SK-N-SH treated with all-trans-retinoic acid at 6 μM for 48 hours (cell line): ENCODE measurements at regions not wholly inside any gene's neighbourhood (a gene's known extent, or its start where the extent isn't known, plus 50 kb on each side); places are given as distances from the start of the nearest gene placed in this dataset.

Source experiments
- ATAC-seq: fragments of 200-7000 bp; cut with Tn5 transposase; 3 replicates; pipeline ENCODE4 v1.9.1; 2020; ENCODE audit warnings: mild to moderate bottlenecking, moderate library complexity
- ARNTL ChIP-seq: fragments of 450-650 bp; formaldehyde crosslinking; IDR thresholded peaks from 2 replicates; pipeline ENCODE4 v1.5.0; 2020; ENCODE audit warnings: low read depth, mild to moderate bottlenecking, moderate library complexity, borderline replicate concordance
- BACH2 ChIP-seq: fragments of 250-450 bp; sonication (Bioruptor Pico); IDR thresholded peaks from 2 replicates; pipeline ENCODE4 v1.9.0; 2021; ENCODE audit warnings: mild to moderate bottlenecking, borderline replicate concordance
- CSDC2 ChIP-seq: fragments of 250-450 bp; sonication (Bioruptor Pico); IDR thresholded peaks from 2 replicates; pipeline ENCODE4 v1.5.0; 2020; ENCODE audit warnings: mild to moderate bottlenecking, moderate library complexity
- ESRRG ChIP-seq: fragments of 250-450 bp; sonication (Bioruptor Pico); IDR thresholded peaks from 2 replicates; pipeline ENCODE4 v1.6.1; 2021; ENCODE audit warnings: mild to moderate bottlenecking
- ISL1 ChIP-seq: fragments of 250-450 bp; sonication (Bioruptor Pico); IDR thresholded peaks from 2 replicates; pipeline ENCODE4 v2.1.2; 2022; ENCODE audit warnings: mild to moderate bottlenecking, moderate library complexity
- OSR1 ChIP-seq: fragments of 250-450 bp; sonication (Bioruptor Pico); IDR thresholded peaks from 2 replicates; pipeline ENCODE4 v1.8.0; 2022; ENCODE audit warnings: moderate library complexity, mild to moderate bottlenecking, inconsistent platforms
- PPARA ChIP-seq: fragments of 250-450 bp; sonication (Bioruptor Pico); IDR thresholded peaks from 2 replicates; pipeline ENCODE4 v1.5.0; 2020; ENCODE audit warnings: mild to moderate bottlenecking, borderline replicate concordance
- RARB ChIP-seq: fragments of 250-450 bp; sonication (Bioruptor Pico); IDR thresholded peaks from 2 replicates; pipeline ENCODE4 v1.8.0; 2021; ENCODE audit warnings: mild to moderate bottlenecking, moderate library complexity
- SNAI2 ChIP-seq: fragments of 250-450 bp; sonication (Bioruptor Pico); IDR thresholded peaks from 2 replicates; pipeline ENCODE4 v1.5.0; 2020; ENCODE audit warnings: mild to moderate bottlenecking, moderate library complexity
- TCF4 ChIP-seq: fragments of 250-450 bp; sonication (Bioruptor Pico); IDR thresholded peaks from 2 replicates; pipeline ENCODE4 v1.8.0; 2021; ENCODE audit warnings: mild to moderate bottlenecking, moderate library complexity, borderline replicate concordance
- TOX ChIP-seq: fragments of 250-450 bp; sonication (Bioruptor Pico); IDR thresholded peaks from 2 replicates; pipeline ENCODE4 v1.8.0; 2021; ENCODE audit warnings: mild to moderate bottlenecking, moderate library complexity, borderline replicate concordance
- ZC3H10 ChIP-seq: fragments of 250-450 bp; sonication (Bioruptor Pico); IDR thresholded peaks from 2 replicates; pipeline ENCODE4 v1.5.1; 2021; ENCODE audit warnings: mild to moderate bottlenecking, moderate library complexity
- ZFP3 ChIP-seq: fragments of 250-450 bp; sonication (Bioruptor Pico); IDR thresholded peaks from 2 replicates; pipeline ENCODE4 v1.5.0; 2020; ENCODE audit warnings: mild to moderate bottlenecking, moderate library complexity
- ZNF565 ChIP-seq: fragments of 450-650 bp; formaldehyde crosslinking; conservative IDR thresholded peaks from 2 replicates; pipeline ENCODE4 v1.5.0; 2020; ENCODE audit warnings: low read depth, mild to moderate bottlenecking, moderate library complexity
- ZNF70 ChIP-seq: fragments of 450-650 bp; formaldehyde crosslinking; IDR thresholded peaks from 2 replicates; pipeline ENCODE4 v1.5.0; 2020; ENCODE audit warnings: mild to moderate bottlenecking, moderate library complexity
- ZNF8 ChIP-seq: fragments of 450-650 bp; formaldehyde crosslinking; IDR thresholded peaks from 2 replicates; pipeline ENCODE4 v1.5.0; 2020; ENCODE audit warnings: mild to moderate bottlenecking, moderate library complexity
- TF ChIP-seq, protein P1 (sequence below): fragments of 250-450 bp; sonication (Bioruptor Pico); IDR thresholded peaks from 2 replicates; pipeline ENCODE4 v1.8.0; 2021; ENCODE audit warnings: low read depth, mild to moderate bottlenecking, moderate library complexity, borderline replicate concordance
- TF ChIP-seq, protein P2 (sequence below): fragments of 250-450 bp; sonication (Bioruptor Pico); IDR thresholded peaks from 2 replicates; pipeline ENCODE4 v1.5.0; 2020; ENCODE audit warnings: mild to moderate bottlenecking, moderate library complexity
- TF ChIP-seq, protein P3 (sequence below): fragments of 250-450 bp; sonication (Bioruptor Pico); IDR thresholded peaks from 2 replicates; pipeline ENCODE4 v1.5.1; 2020; ENCODE audit warnings: low read depth, mild to moderate bottlenecking, moderate library complexity
- TF ChIP-seq, protein P4 (sequence below): fragments of 250-450 bp; sonication (Bioruptor Pico); IDR thresholded peaks from 2 replicates; pipeline ENCODE4 v1.5.1; 2021; ENCODE audit warnings: mild to moderate bottlenecking, moderate library complexity
- TF ChIP-seq, protein P5 (sequence below): fragments of 250-450 bp; sonication (Bioruptor Pico); IDR thresholded peaks from 2 replicates; pipeline ENCODE4 v1.8.0; 2020; ENCODE audit warnings: mild to moderate bottlenecking, moderate library complexity, borderline replicate concordance

DNA sequence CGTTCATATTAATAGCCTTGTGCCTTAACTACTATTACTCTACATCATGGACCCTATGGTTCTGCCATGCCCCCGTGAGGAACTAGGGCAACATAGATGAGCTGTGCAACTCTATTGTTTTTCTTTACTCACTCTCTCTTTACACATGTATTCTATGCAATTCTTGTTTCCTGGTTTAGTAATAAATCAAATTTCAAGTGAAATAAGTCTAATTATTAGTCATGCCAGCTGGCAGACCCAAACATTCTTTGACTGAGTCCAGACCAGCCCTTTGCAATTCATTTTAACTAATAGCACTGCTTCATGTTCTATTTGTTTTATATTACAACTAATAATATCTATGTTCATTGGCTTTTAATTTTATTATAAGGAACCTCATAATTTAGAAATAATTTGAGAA, 789.3 kb upstream of the ADAMTS5 start:
- ATAC-seq: no peak
- no peak for TF ChIP-seq ARNTL
- no peak for TF ChIP-seq PPARA (CRISPR knock-in tag)
- TF ChIP-seq OSR1: no peak
- TF ChIP-seq TOX: no peak
- TF ChIP-seq ESRRG: no peak
- TF ChIP-seq, protein P1, sequence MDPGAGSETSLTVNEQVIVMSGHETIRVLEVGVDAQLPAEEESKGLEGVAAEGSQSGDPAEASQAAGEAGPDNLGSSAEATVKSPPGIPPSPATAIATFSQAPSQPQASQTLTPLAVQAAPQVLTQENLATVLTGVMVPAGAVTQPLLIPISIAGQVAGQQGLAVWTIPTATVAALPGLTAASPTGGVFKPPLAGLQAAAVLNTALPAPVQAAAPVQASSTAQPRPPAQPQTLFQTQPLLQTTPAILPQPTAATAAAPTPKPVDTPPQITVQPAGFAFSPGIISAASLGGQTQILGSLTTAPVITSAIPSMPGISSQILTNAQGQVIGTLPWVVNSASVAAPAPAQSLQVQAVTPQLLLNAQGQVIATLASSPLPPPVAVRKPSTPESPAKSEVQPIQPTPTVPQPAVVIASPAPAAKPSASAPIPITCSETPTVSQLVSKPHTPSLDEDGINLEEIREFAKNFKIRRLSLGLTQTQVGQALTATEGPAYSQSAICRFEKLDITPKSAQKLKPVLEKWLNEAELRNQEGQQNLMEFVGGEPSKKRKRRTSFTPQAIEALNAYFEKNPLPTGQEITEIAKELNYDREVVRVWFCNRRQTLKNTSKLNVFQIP (CRISPR knock-in tag): no peak
- TF ChIP-seq, protein P2, sequence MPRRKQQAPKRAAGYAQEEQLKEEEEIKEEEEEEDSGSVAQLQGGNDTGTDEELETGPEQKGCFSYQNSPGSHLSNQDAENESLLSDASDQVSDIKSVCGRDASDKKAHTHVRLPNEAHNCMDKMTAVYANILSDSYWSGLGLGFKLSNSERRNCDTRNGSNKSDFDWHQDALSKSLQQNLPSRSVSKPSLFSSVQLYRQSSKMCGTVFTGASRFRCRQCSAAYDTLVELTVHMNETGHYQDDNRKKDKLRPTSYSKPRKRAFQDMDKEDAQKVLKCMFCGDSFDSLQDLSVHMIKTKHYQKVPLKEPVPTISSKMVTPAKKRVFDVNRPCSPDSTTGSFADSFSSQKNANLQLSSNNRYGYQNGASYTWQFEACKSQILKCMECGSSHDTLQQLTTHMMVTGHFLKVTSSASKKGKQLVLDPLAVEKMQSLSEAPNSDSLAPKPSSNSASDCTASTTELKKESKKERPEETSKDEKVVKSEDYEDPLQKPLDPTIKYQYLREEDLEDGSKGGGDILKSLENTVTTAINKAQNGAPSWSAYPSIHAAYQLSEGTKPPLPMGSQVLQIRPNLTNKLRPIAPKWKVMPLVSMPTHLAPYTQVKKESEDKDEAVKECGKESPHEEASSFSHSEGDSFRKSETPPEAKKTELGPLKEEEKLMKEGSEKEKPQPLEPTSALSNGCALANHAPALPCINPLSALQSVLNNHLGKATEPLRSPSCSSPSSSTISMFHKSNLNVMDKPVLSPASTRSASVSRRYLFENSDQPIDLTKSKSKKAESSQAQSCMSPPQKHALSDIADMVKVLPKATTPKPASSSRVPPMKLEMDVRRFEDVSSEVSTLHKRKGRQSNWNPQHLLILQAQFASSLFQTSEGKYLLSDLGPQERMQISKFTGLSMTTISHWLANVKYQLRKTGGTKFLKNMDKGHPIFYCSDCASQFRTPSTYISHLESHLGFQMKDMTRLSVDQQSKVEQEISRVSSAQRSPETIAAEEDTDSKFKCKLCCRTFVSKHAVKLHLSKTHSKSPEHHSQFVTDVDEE (CRISPR knock-in tag): no peak
- no peak for TF ChIP-seq BACH2 (CRISPR knock-in tag)
- no peak for TF ChIP-seq ZNF8 (CRISPR knock-in tag)
- TF ChIP-seq, all 23 proteins: peak for 0

DNA sequence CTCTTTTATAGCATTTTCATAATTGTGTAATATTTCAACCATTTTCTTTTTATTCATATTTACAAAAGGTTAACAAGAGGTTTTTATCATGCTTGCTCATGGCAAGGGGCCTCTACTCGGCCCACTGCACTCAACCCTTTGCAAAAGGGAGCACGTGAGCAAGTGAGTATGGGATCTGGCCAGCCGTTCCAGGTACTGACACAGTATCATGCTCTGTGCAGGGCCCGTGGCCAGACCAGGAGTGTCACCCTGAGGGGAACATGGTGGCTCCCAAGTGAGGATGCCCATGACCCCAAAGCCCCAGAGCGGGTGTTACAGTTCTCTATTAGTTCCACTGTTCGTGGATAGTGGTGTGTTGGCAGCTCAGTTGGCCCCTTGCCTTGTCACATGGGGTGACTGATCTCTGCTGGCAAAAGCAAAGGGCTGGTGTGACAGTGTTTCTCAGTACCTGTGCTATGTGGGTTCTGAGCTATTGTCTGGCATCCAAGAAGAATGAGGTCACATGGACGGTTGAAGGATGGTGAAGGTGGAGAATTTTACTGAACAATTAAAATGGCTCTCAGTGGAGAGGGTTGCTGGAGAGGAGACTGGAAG, 777.2 kb upstream of the ADAMTS5 start:
- no peak for ATAC-seq

DNA sequence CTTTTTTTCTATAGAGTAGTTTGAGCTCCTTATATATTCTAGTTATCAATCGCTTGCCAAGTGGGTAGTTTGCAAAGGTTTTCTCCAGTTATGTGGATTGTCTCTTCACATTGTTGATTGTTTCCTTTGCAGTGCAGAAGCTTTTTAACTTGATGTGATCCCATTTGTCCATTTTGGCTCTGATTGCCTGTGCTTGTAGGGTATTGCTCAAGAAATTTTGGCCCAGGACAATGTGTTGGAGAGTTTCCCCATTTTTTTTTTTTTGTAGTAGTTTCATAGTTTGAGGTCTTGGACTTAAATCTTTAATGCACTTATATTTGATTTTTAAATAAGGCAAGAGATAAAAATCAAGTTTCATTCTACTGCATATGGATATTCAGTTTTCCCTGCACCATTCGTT, 774.8 kb upstream of the ADAMTS5 start:
- ATAC-seq: no peak
- TF ChIP-seq, protein P2 (CRISPR knock-in tag): no peak
- no peak for TF ChIP-seq CSDC2 (CRISPR knock-in tag)
- TF ChIP-seq ZNF565 (CRISPR knock-in tag): no peak
- TF ChIP-seq, protein P3, sequence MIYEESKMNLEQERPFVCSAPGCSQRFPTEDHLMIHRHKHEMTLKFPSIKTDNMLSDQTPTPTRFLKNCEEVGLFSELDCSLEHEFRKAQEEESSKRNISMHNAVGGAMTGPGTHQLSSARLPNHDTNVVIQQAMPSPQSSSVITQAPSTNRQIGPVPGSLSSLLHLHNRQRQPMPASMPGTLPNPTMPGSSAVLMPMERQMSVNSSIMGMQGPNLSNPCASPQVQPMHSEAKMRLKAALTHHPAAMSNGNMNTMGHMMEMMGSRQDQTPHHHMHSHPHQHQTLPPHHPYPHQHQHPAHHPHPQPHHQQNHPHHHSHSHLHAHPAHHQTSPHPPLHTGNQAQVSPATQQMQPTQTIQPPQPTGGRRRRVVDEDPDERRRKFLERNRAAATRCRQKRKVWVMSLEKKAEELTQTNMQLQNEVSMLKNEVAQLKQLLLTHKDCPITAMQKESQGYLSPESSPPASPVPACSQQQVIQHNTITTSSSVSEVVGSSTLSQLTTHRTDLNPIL (CRISPR knock-in tag): no peak
- TF ChIP-seq TCF4 (CRISPR knock-in tag): no peak
- no peak for TF ChIP-seq ESRRG
- no peak for TF ChIP-seq OSR1
- no peak for TF ChIP-seq ZC3H10 (CRISPR knock-in tag)
- TF ChIP-seq SNAI2 (CRISPR knock-in tag): no peak
- no peak for TF ChIP-seq ISL1 (CRISPR knock-in tag)
- TF ChIP-seq RARB (CRISPR knock-in tag): no peak
- TF ChIP-seq, protein P4, sequence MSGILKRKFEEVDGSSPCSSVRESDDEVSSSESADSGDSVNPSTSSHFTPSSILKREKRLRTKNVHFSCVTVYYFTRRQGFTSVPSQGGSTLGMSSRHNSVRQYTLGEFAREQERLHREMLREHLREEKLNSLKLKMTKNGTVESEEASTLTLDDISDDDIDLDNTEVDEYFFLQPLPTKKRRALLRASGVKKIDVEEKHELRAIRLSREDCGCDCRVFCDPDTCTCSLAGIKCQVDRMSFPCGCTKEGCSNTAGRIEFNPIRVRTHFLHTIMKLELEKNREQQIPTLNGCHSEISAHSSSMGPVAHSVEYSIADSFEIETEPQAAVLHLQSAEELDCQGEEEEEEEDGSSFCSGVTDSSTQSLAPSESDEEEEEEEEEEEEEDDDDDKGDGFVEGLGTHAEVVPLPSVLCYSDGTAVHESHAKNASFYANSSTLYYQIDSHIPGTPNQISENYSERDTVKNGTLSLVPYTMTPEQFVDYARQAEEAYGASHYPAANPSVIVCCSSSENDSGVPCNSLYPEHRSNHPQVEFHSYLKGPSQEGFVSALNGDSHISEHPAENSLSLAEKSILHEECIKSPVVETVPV (CRISPR knock-in tag): no peak
- no peak for TF ChIP-seq PPARA (CRISPR knock-in tag)
- TF ChIP-seq ZNF70 (CRISPR knock-in tag): no peak
- TF ChIP-seq, protein P1 (CRISPR knock-in tag): no peak
- TF ChIP-seq, protein P5, sequence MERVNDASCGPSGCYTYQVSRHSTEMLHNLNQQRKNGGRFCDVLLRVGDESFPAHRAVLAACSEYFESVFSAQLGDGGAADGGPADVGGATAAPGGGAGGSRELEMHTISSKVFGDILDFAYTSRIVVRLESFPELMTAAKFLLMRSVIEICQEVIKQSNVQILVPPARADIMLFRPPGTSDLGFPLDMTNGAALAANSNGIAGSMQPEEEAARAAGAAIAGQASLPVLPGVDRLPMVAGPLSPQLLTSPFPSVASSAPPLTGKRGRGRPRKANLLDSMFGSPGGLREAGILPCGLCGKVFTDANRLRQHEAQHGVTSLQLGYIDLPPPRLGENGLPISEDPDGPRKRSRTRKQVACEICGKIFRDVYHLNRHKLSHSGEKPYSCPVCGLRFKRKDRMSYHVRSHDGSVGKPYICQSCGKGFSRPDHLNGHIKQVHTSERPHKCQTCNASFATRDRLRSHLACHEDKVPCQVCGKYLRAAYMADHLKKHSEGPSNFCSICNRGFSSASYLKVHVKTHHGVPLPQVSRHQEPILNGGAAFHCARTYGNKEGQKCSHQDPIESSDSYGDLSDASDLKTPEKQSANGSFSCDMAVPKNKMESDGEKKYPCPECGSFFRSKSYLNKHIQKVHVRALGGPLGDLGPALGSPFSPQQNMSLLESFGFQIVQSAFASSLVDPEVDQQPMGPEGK (CRISPR knock-in tag): no peak
- TF ChIP-seq ZFP3: no peak
- no peak for TF ChIP-seq TOX

More for the DNA sequence above, 777.2 kb upstream of the ADAMTS5 start:
- TF ChIP-seq TCF4 (CRISPR knock-in tag) (no peak), ZC3H10 (CRISPR knock-in tag) (no peak), TOX (no peak), ZFP3 (no peak), ESRRG (no peak)
